K562 (cell line): ENCODE measurements at regions not wholly inside any gene's neighbourhood (a gene's known extent, or its start where the extent isn't known, plus 50 kb on each side); places are given as distances from the start of the nearest gene placed in this dataset.

ENCODE experiments used
- CEBPB ChIP-seq: fragments of 450-650 bp; IDR thresholded peaks from 2 replicates; pipeline ENCODE4 v1.6.1; 2016; ENCODE audit warnings: missing genetic modification characterization, missing compliant biosample characterization
- E2F6 ChIP-seq, 2 experiments: IDR thresholded peaks; 2 replicates each; pipeline ENCODE4 v1.6.1; 2011; ENCODE audit warnings: borderline replicate concordance in 1 of 2, control low read depth in 1 of 2, low read depth in 1 of 2, low read length in 1 of 2, mild to moderate bottlenecking in 1 of 2, mixed read lengths in 1 of 2, moderate library complexity in 1 of 2; ENCODE audit not compliant: insufficient read depth in 1 of 2, insufficient read length in 1 of 2, poor library complexity in 1 of 2, severe bottlenecking in 1 of 2; ENCODE audit errors: extremely low read depth in 1 of 2
- GTF2F1 ChIP-seq: IDR thresholded peaks from 2 replicates; pipeline ENCODE4 v1.6.1; 2011; ENCODE audit warnings: low read depth, low read length, improper control_type of control experiment
- HBP1 ChIP-seq: fragments of 450-650 bp; formaldehyde crosslinking; IDR thresholded peaks from 2 replicates; pipeline ENCODE4 v1.4.0; 2022; ENCODE audit warnings: missing genetic modification characterization
- MITF ChIP-seq: IDR thresholded peaks from 2 replicates; pipeline ENCODE4 v1.6.1; 2014; ENCODE audit warnings: antibody characterized with exemption
- RREB1 ChIP-seq: fragments of 250-450 bp; sonication (Bioruptor Pico); IDR thresholded peaks from 2 replicates; pipeline ENCODE4 v1.4.0; 2020
- TEAD2 ChIP-seq: fragments of 450-650 bp; IDR thresholded peaks from 2 replicates; pipeline ENCODE4 v1.6.1; 2016; ENCODE audit warnings: missing genetic modification characterization, control low read depth, missing compliant biosample characterization
- TRIM24 ChIP-seq, 2 experiments: fragments of 450-650 bp; IDR thresholded peaks; 2 replicates each; pipeline ENCODE4 v1.6.1; 2016
- ZKSCAN1 ChIP-seq: fragments of 150-350 bp; IDR thresholded peaks from 2 replicates; pipeline ENCODE4 v1.6.1; 2016; ENCODE audit warnings: low read depth, low read length
- ZNF609 ChIP-seq: sonication (generic); formaldehyde crosslinking; IDR thresholded peaks from 2 replicates; pipeline ENCODE4 v1.8.1; 2023; ENCODE audit warnings: missing genetic modification reagents, mild to moderate bottlenecking, borderline replicate concordance

- no peak for TF ChIP-seq RREB1 (CRISPR knock-in tag)
- peak; percentile 76 for TF ChIP-seq TEAD2 (tag)
- no peak for TF ChIP-seq E2F6 (IDR thresholded peaks at IDR 0.05; ENCODE audit: borderline replicate concordance in 1 of 2, extremely low read depth in 1 of 2, insufficient read depth in 1 of 2, insufficient read length in 1 of 2, low read depth in 1 of 2, low read length in 1 of 2, poor library complexity in 1 of 2, severe bottlenecking in 1 of 2)
- no peak for TF ChIP-seq ZKSCAN1
- no peak for TF ChIP-seq GTF2F1
- TF ChIP-seq MITF = no peak
- no peak for TF ChIP-seq TRIM24 (IDR thresholded peaks at IDR 0.05)
- TF ChIP-seq CEBPB = no peak
- no peak for TF ChIP-seq HBP1 (CRISPR knock-in tag)
- no peak for TF ChIP-seq ZNF609 (CRISPR knock-in tag)
These were observed 158.4 kb downstream of the GPX5 start (continued) for GRCh38 chr6:28683945-28684538.
